ENCODE measurements at regions not wholly inside any gene's neighbourhood (a gene's known extent, or its start where the extent isn't known, plus 50 kb on each side); places are given as distances from the start of the nearest gene placed in this dataset.

DNA sequence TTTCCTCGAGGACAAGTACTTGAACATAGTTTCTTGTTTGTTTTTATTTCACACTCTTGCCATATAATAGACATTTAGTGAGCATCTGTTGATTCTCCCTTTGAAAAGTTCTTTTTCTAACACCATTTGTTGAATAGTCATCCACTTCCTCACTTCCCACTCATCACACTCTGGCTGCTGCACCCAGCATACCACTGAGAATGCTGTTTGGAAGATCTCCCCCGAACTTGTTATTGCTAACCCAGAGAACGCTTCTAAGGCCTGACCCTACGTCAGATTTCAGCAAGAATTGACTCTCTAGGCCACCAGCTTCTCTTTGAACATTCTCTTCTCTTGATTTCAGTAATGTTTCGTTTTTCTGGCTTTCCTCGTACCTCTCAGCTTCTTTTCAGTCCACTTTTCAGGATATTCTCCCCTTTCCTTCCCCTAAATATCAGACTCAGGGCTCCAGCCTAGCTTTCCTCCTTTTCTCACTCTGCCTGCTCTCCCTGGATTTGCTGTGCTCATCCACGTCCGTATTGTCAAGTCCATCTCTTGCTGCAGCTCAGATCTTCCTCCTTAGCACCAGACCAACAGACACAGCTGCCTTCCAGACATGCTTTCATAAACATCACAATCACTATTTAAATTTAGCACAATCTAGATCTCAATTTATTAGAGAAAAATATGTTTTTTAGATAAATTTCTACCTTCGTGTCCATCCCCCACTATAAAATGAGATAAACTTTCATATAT, 94.0 kb upstream of the SLC38A4 start:
- DNase-seq (ENCODE audit: insufficient read length, low spot score) (no peak), FAIRE-seq (no peak)
- TF ChIP-seq POLR2A (IDR thresholded peaks at IDR 0.05; ENCODE audit: low read depth, low read length), result no peak

GRCh38 chr12:46920499-46920898, 94.7 kb upstream of the SLC38A4 start:
- TF ChIP-seq POLR2A (IDR thresholded peaks at IDR 0.05; ENCODE audit: low read depth, low read length), result no peak
- FAIRE-seq (no peak), DNase-seq (ENCODE audit: insufficient read length, low spot score) (no peak)

GRCh38 chr12:46921048-46921763, 95.4 kb upstream of the SLC38A4 start:
- peak; percentile 41 for DNase-seq (ENCODE audit: insufficient read length, low spot score)
- no peak for TF ChIP-seq POLR2A (IDR thresholded peaks at IDR 0.05; ENCODE audit: low read depth, low read length)
- FAIRE-seq, result peak; percentile 94

DNA sequence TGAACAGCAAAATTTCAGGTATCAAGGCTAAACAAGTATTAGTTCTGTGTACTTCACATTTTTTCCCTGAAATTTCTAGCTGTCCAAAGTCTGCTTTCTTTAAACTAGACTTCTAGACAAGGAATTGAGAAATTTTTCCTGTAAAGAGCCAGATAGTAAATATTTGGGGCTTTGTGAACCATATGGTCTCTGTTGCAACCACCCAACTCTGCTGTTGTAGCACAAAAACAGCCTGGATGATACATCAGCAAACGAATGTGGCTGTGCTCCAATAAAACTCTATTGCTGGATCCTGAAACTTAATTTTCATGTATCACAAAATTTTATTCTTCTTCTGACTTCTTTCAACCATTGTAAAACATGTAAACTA, 96.0 kb upstream of the SLC38A4 start:
- FAIRE-seq (no peak), DNase-seq (ENCODE audit: insufficient read length, low spot score) (no peak)
- TF ChIP-seq POLR2A (IDR thresholded peaks at IDR 0.05; ENCODE audit: low read depth, low read length), result no peak

GRCh38 chr12:46926526-46926925, 100.7 kb upstream of the SLC38A4 start:
- DNase-seq (ENCODE audit: insufficient read length, low spot score) (no peak), FAIRE-seq (no peak)
- TF ChIP-seq POLR2A (IDR thresholded peaks at IDR 0.05; ENCODE audit: low read depth, low read length), result no peak

DNA sequence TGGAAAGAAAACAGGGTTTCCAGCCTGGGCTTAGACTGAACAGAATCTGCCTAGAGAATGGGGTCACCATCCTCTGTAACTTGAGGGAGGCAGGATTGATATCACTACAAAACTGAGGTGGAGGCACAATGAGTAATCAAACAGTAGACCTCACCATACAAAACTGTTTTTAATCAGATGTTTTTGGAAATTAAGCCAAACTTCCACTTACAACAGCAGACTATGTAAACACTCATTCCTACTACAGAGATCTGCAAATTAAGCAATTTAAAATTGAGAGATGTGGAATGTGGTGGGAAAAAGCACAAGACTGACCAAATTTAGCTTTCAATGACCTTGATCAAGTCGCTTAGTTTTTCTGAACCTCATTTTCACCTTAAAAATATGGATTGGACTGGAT, 104.3 kb upstream of the SLC38A4 start:
- DNase-seq (ENCODE audit: insufficient read length, low spot score), result no peak
- peak; percentile 33 for FAIRE-seq
- TF ChIP-seq POLR2A (IDR thresholded peaks at IDR 0.05; ENCODE audit: low read depth, low read length), result no peak

- DNase-seq (ENCODE audit: insufficient read length, low spot score), result no peak
- FAIRE-seq, result peak; percentile 94
Observed at GRCh38 chr12:46933947-46934346, 108.2 kb upstream of the SLC38A4 start.

DNA sequence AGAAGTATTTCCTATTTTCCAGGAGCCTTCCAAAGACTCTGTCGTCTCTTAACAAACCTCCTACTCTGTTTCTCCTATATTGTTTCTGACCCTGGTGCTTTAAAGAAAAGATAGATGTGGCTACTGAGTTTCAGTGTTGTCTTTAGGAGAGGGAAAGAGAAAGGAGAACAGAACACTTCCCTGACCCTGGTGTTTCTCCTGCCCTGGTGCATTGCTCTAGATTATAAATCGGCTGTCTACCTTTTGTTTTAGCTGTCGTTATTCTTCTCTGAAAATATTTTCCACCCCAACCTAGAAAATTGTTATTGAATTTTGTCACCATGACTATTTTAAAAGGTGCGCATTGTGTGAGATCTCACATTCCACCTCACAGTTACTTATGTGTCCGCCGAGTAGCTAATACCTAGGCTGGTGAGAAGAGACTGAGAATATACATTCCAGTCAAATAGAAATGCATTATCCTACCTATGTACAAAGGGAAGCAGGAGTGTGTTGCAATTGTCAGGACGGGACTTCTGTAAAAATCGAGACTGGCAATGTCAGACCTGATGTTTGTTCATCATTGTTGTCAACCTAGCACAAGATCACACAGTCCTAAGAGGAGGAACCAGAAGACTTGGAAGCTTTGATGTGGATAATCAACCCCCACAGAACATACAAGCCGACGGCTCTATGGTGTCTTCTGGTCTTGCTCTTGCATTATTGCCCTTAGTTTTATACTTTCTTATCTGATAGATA, 108.7 kb upstream of the SLC38A4 start:
- TF ChIP-seq POLR2A (IDR thresholded peaks at IDR 0.05; ENCODE audit: low read depth, low read length), result no peak
- FAIRE-seq (peak; percentile 6), DNase-seq (ENCODE audit: insufficient read length, low spot score) (no peak)

More at GRCh38 chr12:46933947-46934346, 108.2 kb upstream of the SLC38A4 start:
- TF ChIP-seq POLR2A (IDR thresholded peaks at IDR 0.05; ENCODE audit: low read depth, low read length), result no peak

DNA sequence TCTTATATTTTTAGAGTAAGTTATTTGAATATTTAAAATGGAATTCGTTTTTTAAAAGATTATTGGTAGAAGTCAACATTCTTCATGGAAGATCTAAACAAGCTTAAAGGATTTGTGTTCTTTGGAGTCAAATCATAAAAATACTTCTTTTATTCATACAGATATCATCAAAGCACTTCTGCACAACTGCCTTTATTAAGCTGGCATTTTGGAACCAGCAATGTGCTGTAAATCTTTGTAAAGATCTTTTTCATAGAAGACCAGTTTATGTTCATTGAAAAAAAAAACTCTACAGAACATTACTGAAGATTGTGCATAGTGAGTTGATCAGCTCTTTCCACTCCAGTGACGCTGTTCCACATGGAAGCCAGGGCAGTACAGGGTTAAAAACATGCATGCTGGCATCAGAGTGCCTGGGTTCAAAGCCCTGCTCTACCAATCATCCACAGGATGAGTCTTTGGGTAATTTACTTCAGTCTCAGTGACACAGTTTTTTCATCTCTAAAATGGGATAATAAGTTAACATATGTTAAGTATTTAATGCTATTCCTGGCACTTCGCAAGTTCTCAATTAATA, 109.6 kb upstream of the SLC38A4 start:
- DNase-seq (ENCODE audit: insufficient read length, low spot score), result no peak
- FAIRE-seq, result no peak
- no peak for TF ChIP-seq POLR2A (IDR thresholded peaks at IDR 0.05; ENCODE audit: low read depth, low read length)

GRCh38 chr12:46936042-46936441, 110.2 kb upstream of the SLC38A4 start:
- DNase-seq (ENCODE audit: insufficient read length, low spot score) (no peak), FAIRE-seq (no peak)
- no peak for TF ChIP-seq POLR2A (IDR thresholded peaks at IDR 0.05; ENCODE audit: low read depth, low read length)

DNA sequence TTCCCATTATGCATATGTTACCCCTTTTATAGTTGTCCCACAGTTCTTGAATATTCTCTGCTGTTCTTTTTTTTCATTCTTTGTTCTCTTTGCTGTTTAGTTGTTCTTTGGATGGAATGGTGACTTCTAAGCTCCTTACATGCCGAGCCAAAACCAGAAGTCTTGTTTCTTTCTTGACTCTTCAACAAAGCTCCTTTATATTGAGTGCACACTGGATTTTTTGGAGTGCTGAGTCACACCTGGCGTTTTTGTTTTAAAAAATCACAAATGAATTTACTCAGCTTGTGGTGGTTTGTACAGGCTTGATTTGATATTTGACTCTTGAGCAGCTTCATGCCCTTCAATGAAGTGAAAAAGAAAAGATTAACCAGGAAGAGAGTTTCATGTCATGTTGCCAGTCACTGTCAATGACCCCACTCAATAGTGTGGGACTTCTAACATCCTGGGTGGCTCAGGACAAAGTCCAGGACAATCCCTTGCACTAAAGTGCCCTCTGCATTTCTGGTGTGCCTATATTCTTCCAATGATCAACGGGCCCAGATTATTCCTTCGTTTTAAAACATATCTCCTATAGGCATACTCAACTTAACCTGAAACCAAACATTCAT, 112.4 kb upstream of the SLC38A4 start:
- FAIRE-seq (peak; percentile 86), DNase-seq (ENCODE audit: insufficient read length, low spot score) (no peak)
- no peak for TF ChIP-seq POLR2A (IDR thresholded peaks at IDR 0.05; ENCODE audit: low read depth, low read length)

GRCh38 chr12:46941981-46942380, 116.2 kb upstream of the SLC38A4 start:
- DNase-seq (ENCODE audit: insufficient read length, low spot score) (no peak), FAIRE-seq (peak; percentile 23)
- TF ChIP-seq POLR2A (IDR thresholded peaks at IDR 0.05; ENCODE audit: low read depth, low read length), result no peak

DNA sequence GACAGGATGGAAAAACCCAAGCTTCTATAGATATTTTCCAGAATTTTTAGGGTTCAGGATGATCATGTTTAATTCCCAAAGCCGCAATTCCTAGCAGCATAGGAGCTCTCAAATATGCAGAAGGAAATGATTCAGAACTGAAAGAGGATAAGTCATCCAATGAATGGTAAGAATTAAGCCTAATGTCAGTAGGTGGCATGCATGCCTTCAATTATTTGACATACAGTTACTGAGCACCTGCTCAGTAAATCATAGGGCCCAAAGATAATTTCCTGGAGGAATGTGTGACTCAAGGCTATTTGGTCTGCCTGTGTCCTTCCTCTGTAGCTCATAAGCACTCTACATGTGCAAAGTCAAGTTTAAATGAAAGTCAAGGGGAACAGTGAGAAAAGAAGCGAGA, 116.8 kb upstream of the SLC38A4 start:
- peak; percentile 98 for FAIRE-seq
- TF ChIP-seq POLR2A (IDR thresholded peaks at IDR 0.05; ENCODE audit: low read depth, low read length), result no peak
- peak; percentile 16 for DNase-seq (ENCODE audit: insufficient read length, low spot score)

DNA sequence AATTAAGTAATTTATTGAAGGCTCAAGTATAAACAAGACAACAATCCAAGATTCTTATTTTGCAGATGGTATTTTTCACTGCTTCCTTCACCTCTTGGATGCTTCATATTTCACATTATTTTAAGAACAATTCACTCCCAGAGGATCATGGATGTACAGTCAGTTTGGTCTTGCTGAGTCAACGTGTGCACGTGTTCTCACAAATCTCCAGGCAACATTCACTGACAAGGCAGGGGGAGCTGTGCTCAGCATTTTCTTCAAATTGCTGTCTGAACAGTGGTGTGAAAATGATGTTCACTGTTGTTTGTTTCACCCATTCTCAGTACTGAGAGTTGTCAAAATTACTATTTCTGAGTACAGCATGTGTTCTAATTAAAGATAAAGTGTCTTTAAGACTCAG, 118.3 kb upstream of the SLC38A4 start:
- peak; percentile 92 for FAIRE-seq
- no peak for DNase-seq (ENCODE audit: insufficient read length, low spot score)
- TF ChIP-seq POLR2A (IDR thresholded peaks at IDR 0.05; ENCODE audit: low read depth, low read length), result no peak
